Stimulated activated CD4-positive, alpha-beta T cell treated with anti-CD3 and anti-CD28 coated beads, Interleukin-12 subunit alpha, Interleukin-12 subunit beta, amount 100 ng/mL, for 4 hours (primary cell): ENCODE measurements at regions not wholly inside any gene's neighbourhood (a gene's known extent, or its start where the extent isn't known, plus 50 kb on each side); places are given as distances from the start of the nearest gene placed in this dataset.
"Not testable (repeated sequence)": the region's sequence is repeated elsewhere in the genome, so short reads cannot be mapped to it uniquely, and the experiment has no call there.

Experiments
- DNase-seq: peaks from one replicate; pipeline ENCODE4 v3.0.0-alpha.2; 2020

DNA sequence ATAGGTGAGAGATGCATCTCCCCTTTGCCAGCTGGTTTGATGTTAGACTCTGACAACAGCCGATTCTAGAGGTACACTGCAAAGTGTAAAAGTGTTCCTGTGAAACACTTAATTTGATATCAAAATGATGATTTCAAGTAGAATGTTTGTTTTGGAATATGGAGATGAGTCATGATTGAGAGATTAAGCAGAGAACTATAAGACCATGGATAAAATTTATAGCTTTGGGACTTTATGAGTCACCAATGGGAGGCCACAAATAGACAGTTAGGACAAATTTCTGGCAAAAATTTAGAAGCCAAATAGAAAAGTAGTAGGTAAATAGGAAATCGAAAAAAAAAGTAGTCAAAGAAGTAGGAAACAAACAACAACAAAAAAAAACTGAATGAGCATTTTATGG lies 672.5 kb downstream of the NSUN3 start:
- no peak for DNase-seq

DNA sequence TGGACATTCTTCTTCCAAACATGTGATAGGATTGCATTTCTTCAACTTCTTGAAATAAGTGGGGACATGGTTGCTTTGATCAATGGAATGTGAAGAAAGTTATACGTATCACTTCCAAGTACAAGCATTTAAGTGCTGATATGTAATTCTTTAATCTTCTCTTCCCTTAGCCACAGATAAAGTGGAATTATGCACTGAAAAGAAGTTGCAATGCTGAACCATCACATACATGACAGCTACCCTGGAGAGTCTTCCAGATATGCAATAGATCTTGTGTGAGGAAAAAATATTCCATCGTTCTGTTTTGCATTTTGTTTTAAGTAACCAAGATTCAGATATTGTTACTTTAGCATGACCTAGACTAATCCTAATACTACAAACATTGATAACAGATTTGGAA lies 674.3 kb downstream of the NSUN3 start:
- DNase-seq, result no peak

DNA sequence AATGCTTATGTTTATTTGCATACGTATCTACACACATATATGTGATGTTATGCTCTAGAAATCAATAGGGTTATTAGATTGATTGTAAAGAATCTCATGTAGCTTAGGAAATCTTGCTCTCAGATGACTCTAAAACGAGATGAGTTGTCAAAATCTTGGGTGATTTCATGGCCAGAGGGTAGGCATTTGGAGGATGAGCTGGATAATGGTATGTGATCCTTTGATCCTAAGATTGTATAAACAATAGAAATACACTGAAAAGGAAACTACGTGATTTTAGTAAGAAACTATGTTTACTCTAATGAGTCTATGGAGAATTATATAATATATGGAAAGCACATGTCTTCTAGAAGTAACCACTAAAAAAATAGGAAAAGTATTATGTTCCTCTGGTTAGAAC lies 676.6 kb downstream of the NSUN3 start:
- no peak for DNase-seq

DNA sequence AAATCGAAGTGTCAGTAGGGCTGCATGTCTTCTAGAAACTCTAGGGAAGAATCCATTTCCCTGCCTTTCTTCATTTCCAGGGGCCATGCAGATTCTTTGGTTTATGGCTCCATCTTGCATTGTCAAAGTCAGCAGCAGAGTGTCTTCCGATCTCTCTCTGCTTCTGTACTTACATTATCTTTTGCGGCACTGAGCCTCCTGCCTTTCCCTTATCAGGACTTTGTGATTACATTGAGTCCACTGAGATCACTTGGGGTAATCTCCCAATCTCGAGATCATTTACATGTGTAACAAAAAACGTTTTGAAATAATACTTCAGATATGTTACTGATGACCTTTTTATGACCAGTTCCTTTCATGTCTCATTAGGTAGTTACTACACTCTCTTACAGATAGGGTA lies 695.9 kb downstream of the NSUN3 start:
- no peak for DNase-seq

DNA sequence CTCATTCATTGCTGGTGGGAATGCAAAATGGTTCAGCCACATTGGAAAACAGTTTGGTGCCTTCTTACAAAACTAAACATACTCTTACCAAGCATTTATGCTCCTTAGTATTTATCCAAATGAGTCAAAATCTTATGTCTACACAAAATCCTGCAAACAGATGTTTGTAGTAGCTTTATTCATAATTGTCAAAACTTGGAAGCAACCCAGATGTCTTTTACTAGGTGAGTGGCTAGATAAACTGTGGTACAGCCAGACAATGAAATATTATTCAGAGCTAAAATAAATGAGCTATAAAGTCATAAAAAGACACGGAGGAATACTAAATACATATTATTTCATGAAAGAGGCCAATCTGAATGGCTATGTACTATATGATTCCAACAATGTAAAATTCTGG lies 709.5 kb downstream of the NSUN3 start:
- DNase-seq, result no peak

DNA sequence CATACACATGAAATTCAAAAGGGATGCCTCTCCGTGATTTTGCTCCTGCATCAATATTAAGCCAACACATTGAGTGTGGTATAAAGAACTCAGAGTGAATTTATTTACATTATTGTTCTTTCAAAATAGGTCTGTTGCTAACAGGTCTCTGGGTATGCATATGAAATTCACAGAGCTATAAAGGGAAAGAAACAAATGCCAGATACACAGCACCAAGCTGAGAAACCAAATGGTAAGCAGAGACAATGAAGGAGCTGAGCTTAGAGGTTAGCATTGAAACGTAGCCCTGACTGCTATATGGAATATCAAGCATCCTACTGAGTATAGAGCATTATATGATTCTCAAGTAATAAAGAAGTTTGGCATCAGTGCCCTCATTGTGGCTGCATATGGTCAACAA lies 712.9 kb downstream of the NSUN3 start:
- no peak for DNase-seq

DNA sequence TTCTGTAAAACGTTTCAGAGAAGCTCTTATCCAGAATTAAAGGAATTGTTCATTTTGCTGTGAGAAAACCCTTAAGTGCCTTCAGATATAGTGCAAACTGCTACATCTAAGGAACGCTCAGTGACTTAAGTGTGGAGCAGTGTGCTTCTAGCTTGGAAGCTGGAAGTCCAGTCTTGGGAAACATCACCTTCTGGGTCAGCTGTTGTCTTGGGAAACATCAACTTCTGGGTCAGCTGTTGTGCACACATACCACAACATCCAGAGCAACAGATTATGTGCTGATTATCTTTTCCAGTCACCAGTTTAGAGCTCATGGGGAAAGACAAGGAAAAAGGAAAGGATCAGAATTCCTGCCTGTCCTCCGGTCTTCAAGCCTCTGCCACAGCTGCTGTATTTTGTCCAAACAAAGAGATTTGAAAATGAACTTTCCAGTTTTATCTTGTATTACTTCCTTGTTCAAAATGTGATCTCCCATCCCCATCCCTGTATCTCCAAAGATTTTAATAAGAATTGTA lies 713.6 kb downstream of the NSUN3 start:
- no peak for DNase-seq

DNA sequence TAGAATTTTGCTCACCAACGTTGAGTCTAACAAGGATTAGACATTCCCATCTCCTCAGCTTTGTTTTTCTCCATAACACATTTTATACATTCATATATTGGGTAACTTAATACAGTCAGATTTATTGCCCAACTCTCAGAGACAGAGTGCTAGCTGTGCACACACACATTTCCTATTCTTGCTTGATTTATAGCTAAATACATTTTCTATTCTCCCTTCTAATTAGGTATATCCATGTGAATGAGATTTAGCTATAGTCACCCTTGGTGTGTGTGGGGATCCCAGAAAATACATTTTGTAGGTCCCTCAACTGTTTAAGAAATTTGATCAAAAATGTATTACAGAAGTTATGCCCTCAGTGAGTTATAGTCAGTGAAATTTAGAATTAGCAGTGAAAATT lies 715.4 kb downstream of the NSUN3 start:
- DNase-seq, result no peak

DNA sequence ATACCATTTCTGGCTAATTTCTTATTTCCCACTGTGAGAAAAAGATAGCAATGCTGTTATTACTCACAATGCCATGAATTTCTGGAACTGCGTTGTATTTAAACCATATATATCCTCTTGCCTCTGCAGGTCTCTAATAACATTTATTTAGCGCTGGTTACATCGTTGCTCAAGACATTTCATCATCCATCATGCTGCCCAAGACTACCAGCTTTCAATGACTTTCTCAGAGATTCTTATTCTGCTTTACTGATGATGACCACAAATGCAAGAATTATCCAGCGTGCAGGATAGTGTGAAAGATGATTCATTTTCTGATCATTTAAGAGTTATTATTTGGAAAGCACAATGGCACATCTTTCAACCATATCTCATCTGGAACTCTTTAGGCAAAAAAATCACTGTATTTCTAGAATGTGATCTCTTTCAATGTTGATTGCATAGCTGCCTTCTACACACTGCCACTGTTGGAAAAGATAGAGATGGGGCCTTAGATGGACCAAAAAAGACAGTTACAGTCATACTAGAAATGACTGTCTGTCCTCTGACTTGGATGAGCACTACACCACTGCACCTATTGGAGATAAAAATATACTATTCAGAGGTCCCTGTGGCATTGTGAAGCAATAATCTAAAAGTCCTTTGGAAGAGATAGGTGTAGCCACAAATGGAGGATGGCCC lies 716.1 kb downstream of the NSUN3 start:
- no peak for DNase-seq

DNA sequence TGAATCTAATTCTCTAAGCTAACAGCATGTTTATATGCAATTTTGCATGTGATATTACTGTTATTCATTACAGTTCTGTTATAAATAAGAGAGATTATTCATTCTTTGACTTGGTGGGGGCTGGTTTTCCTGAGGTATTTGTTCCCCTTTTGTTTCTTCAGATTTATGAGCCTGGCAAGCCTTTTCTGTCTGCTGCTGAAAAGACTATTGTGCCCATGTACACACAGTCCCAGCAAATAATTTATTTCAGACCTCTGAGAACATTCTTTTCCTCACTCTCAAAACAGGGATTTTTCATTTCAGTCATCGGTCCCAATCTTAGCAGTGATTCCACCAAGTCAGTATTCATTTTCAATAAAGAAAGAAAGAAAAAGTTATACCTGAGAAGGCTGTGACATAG lies 716.8 kb downstream of the NSUN3 start:
- DNase-seq, result no peak

DNA sequence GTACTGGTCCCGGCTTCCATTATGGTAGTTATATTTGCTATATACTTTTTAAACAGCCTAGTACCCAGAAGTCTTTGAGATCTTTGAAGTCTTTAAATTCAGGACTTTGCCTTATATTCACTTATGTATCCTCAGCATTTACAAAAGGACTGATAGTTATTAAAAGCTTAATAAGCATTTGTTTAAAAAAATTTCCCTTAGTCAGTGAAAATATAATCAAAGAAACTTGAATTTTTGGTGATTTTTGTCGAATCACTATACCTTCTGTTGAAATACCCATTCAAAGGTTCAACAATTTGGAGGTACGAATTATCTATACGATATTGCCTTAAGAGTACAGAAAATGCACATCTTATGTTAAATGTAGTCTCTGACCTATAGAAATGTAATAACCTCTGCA lies 721.4 kb downstream of the NSUN3 start:
- no peak for DNase-seq

DNA sequence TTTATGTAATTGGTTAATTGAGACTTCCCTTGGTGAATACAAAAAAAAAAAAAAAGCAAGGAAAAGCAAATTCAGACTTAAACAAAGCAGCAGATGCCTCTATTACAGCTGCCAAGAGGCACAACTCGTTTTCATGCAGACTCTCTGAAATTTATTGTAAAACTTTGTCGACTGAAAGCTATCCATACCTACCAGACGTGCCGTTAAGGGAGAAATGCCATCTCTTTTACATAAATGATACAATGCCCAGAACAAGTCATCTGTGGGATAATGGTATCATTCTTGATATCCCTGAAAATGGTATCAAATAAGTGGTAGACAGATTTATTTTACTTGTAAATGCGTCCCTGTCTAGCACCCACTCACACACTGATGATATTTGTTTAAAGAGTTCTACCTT lies 724.2 kb downstream of the NSUN3 start:
- no peak for DNase-seq

DNA sequence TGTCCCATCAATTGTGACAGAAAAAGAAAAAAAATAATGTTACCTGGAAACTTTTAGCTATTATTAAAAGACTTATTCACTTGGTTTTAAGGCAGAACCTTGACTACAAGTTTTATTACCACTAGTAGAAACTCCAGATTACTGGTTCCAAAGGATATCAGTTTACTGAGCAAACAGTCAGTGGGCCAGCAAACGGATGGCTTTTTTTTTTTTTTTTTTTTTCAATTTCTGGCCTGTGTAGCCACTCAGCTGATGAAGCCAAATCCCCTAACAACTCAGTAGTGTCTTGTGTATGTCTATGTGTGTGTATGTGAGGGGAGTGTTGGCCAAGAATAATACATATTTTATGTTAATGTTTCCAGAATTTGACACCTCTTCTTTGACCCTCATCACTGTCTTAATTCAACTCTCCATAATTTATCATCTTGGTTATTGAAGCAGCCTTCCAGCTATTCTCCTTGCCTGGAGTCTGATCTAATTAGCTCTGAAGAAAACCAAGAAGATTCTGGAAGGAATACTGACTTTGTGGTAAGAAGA lies 724.9 kb downstream of the NSUN3 start:
- DNase-seq, result no peak

DNA sequence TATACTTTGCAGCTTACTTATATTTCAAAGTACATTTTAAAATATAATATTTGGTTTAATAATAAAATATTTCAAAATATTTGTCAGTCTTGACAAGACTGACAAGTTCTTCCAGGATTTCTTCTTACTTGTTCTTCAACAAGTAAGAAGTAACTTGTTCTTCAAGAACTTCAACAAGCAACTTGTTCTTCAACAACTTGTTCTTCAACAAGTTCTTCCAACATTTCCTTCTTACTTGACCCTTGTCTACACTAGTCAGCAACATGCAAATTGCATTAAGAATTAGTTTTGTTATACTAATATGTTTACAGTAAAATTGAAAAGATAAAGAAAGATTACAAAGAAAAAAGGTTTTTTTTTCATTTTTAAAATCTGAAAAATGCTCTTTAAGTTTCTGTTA lies 731.7 kb downstream of the NSUN3 start:
- DNase-seq, result no peak

DNA sequence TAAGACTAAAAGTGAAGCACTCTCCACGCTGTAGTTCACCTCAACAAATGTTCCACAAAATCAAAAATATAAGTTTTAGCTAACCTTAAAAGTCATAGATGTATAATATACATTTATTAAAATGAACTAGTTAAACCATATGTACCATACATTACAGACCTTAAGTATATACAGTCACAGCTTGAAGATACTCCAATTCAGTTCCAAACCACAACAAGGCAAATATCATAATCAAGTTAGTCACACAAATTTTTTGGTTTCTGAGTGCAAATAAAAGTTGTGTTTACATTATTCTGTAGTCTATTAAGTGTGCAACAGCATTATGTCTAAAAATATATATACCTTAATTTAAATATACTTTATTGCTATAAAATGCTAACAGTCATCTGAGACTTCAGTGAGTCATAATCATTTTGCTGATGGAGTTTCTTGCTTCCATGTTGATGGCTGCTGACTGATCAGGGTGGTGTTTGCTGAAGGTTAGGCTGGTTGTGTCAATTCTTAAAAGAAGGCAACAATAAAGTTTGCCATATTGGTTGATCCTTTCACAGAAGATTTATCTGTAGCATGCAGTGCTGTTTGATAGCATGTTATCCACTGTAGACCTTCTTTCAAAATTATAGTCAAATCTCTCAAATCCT lies 736.7 kb downstream of the NSUN3 start:
- DNase-seq, result no peak

DNA sequence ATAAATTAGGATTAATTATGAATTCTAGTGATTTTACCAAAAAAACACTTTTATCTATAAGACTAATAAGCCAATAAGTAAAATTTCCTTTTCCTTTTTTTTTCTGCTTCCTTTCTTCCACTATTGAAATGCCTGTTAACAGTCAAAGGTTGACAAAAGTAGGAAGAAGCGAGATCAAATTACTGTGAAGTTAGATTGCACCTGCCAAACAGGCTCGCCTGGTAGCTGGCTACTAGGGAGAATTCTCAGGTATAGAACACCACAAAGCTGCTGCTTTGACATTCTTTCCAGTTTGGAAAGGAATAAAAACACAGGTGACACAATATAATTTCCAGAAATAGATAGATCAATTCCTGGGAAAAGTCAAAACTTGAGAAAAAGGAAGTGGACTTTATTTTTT lies 749.0 kb downstream of the NSUN3 start:
- no peak for DNase-seq

DNA sequence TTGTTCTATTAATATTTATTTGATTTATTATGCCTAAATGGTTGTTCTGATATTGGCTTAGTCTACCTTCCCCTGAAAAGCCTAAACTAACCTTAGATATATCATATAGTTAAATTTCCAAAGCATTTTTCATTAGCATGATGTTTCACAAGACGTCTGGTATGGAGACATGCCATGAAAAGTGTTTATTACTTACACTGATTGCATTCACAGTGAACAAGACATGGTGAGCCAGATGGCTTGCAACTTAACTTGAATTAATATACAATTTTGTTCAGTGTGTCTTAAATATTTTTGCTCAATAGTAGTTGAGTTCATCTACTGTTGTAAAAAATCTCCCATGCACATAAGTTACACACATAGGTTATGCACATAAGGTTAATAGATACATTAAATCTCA lies 758.4 kb downstream of the NSUN3 start:
- DNase-seq, result no peak

DNA sequence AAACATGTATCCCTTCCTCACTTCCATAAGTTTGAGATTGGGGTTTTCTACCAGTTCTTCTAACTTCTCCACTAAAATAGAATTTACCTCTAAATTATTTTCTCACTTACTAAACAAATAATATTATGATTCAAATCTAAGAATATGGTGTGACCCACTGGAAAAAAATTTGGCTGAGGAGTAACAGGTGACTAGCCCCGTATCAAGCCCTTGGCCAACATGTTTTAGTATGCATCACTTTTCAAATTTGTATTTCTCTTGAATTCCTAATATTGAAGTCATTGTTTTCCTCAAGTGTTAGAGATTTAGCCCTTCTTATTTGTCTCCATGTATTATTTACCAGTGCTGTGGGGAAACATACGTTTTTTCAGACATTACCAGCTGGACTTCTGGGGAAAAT lies 759.4 kb downstream of the NSUN3 start:
- DNase-seq, result no peak

DNA sequence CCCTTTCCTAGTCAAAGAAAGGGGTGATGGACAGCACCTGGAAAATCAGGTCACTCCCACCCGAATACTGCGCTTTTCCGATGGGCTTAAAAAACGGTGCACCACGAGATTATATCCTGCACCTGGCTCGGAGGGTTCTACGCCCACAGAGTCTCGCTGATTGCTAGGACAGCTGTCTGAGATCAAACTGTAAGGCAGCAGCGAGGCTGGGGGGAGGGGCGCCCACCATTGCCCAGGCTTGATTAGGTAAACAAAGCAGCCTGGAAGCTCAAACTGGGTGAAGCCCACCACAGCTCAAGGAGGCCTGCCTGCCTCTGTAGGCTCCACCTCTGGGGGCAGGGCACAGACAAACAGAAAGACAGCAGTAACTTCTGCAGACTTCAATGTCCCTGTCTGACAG lies 783.4 kb downstream of the NSUN3 start:
- DNase-seq, result not testable (repeated sequence)

DNA sequence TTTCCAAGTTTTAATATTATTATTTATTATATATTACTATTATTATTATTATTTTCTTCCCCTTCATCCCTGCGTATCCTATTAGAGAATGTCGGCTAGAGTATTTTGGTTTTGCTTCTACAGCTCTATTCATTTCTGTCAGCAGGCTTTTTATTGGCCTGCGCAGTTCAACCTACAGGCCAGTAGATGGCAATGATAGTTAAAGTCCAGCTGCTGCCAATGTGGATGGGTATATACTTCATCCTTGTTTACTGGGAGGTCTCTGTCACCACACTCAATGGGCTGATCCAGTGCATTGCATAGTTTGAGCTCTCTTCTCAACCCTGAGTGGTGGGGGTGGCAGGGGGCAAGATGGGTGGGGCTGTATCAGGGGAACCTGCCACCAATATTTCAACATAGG lies 799.8 kb downstream of the NSUN3 start:
- no peak for DNase-seq

DNA sequence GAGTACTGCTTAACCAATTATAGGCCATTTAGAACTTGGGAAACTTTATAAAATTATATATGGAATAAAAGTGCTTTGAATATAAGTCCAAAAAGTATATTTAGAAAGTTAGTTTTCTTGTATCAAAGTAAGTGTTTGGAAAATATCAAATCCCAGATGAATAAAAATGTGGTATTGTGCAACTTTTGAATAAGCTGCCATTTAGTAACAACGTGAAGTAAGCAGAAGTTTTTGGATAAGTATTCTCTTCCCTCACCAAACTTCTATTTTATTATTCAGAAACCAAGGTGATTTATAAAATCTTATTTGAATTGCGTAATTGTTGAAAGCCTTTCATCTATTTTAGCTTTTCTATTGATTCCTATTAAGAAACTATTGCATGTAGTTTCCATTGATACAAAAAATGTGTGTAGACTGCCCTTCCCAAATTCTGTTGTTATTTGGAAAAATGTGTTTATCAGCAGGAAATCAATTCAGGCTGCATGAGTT lies 806.2 kb downstream of the NSUN3 start:
- no peak for DNase-seq

DNA sequence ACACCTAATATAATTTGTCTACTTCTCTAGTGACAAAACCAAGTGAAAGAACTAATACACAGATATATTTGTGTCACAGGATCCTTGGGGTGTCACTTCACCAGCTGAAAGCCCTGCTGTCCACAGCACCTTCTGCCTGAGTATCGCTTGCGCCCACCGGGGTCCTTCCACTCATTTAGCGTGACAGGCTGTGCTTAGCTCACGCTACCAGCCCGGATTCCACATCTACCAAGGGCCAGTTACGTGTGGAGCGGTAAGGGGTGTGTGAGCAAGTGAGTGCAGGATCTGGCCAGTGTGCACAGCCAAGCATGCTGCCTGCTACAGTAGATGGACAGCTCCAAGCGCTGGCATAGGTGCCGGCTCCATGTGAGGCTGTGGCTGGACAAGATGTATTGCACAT lies 810.9 kb downstream of the NSUN3 start:
- DNase-seq, result no peak

DNA sequence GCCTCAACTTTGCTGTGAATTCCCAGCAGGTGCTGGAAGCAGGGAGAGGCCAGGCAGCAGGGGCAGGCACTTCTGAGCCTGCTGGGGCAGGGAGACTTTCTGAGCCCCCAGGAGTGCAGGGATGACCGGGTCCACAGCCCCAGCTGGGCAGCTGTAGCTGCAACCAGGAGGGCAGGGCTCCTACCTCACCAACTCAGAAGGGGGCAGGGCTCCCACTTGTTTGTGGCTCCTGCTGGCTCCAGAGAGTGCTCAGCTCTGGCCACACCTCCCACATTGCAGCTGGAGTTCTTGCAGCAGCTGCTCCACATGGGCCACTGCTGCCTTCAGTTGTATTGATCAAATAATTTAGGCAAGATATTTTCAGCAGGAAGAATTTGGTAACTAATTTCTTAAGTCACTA lies 812.3 kb downstream of the NSUN3 start:
- no peak for DNase-seq

DNA sequence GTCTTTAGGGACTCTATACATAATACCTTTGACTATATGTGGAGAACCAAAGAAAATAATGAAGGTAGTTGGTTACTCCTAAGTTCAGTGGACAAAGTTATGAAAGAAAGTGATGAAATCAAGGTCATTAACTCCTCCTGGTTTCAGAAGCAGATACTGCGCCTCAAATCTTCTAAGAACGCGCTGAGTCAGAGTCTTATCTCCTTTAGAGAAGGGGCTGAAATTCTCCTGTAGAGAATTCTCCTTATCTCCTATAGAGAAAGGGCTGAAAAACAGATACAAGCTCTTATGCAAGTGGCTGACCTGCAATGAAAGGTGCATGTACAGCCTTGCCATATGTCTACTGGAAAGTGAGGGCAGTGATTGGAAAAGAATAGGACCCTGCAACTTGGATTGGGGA lies 824.2 kb downstream of the NSUN3 start:
- DNase-seq, result no peak

DNA sequence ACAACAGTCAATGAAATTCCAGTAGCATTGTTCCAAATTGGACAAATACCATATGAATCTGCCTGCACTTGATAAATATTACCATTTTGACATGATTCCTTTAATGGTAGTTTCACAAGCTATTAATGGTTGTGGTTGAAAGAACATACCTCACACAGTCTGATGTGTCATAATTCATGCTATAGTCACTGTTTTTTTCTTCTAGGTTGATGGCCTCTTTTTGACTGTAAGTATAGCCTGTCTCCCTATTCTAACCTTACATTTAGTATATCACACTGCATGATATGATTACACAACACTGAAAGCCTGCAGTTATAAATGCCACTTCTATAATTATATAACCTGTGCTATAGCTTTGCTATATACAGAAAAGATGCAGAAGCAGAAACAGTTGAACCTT lies 834.1 kb downstream of the NSUN3 start:
- no peak for DNase-seq
